ENCODE measurements at regions not wholly inside any gene's neighbourhood (a gene's known extent, or its start where the extent isn't known, plus 50 kb on each side); places are given as distances from the start of the nearest gene placed in this dataset.

DNA sequence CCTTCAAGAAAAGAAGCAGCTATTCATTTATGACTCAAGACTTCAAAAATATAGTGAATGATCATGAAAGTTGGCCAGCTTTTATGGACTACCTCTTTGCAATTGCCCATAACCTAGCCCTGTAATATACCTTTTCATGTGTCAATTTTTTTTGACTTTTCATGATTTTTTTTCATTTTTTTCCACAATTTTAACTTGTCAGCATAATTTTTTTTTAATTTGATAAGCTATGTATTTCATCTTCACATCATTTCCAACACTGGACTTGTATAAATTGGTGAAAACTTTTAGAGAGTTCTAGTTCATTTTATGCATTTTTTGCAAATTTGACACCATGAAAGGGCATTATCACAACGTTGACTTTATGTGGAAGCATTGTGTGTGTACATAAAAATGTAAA is 220.8 kb upstream of the NFE2L3 start:
- Histone ChIP-seq H2BK120ac (ENCODE audit: low read depth, low read length) (no peak overlapping the region), H3K4ac (ENCODE audit: low read depth, low read length) (no peak overlapping the region), H3K79me1 (ENCODE audit: low read length) (no peaks in the 10 kb centered on the region), H3K23ac (ENCODE audit: low read length) (no peak overlapping the region), H2BK5ac (ENCODE audit: low read length) (no peak overlapping the region), H4K5ac (ENCODE audit: low read length) (no peak overlapping the region), H3K4me1 (ENCODE audit: control insufficient read depth, low read depth, low read length) (no peaks in the 10 kb centered on the region), H3K27me3 (ENCODE audit: insufficient read depth, low read length, poor library complexity) (no peaks in the 10 kb centered on the region), H3K27ac (ENCODE audit: low read depth, low read length) (no peak overlapping the region), H2BK15ac (replicated peaks; ENCODE audit: low read depth) (no peak overlapping the region), H4K8ac (ENCODE audit: low read depth, low read length) (no peak overlapping the region), H3K4me2 (ENCODE audit: low read length) (no peak overlapping the region), H3K9ac (ENCODE audit: low read length) (no peak overlapping the region), H2AK5ac (ENCODE audit: low read length) (no peak overlapping the region), H3K79me2 (ENCODE audit: control insufficient read depth, insufficient read depth, low read length) (no peaks in the 10 kb centered on the region), H3K18ac (ENCODE audit: low read length) (no peak overlapping the region), H3K4me3 (ENCODE audit: low read length) (no peak overlapping the region), H3K36me3 (ENCODE audit: control insufficient read depth, insufficient read depth, low read length) (no peaks in the 10 kb centered on the region), H3K56ac (ENCODE audit: low read length) (no peak overlapping the region)
- DNase-seq: no peak
- WGBS (ENCODE audit: extremely low coverage, insufficient coverage, low lambda C conversion rate): no CpG with 5 or more reads among the region's 1 CpG

DNA sequence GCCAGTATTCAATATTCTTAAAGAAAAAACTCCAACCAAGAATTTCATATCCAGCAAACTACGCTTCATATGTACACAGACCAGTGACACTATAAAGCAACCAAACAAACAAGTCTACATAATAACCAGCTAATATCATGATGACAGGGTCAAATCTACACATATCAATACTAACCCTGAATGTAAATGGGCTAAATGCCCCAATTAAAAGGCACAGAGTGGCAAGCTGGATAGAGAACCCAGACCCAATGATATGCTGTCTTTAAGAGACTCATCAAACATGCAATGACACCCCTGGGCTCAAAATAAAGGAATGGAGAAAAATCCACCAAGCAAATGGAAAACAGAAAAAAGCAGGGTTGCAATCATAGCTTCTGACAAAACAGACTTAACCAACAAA is 218.1 kb upstream of the NFE2L3 start:
- no peaks in the 10 kb centered on the region for H3K79me2 ChIP-seq (ENCODE audit: control insufficient read depth, insufficient read depth, low read length)
- H3K4me1 ChIP-seq (ENCODE audit: control insufficient read depth, low read depth, low read length): no peaks in the 10 kb centered on the region
- H4K5ac ChIP-seq (ENCODE audit: low read length): no peak overlapping the region
- H3K27ac ChIP-seq (ENCODE audit: low read depth, low read length): no peak overlapping the region
- H3K23ac ChIP-seq (ENCODE audit: low read length): no peak overlapping the region
- H3K36me3 ChIP-seq (ENCODE audit: control insufficient read depth, insufficient read depth, low read length): no peaks in the 10 kb centered on the region
- DNase-seq: no peak
- H2BK120ac ChIP-seq (ENCODE audit: low read depth, low read length): no peak overlapping the region
- no peak overlapping the region for H4K8ac ChIP-seq (ENCODE audit: low read depth, low read length)
- no peak overlapping the region for H2AK5ac ChIP-seq (ENCODE audit: low read length)
- H3K27me3 ChIP-seq (ENCODE audit: insufficient read depth, low read length, poor library complexity): no peaks in the 10 kb centered on the region
- H3K56ac ChIP-seq (ENCODE audit: low read length): no peak overlapping the region
- no peak overlapping the region for H2BK15ac ChIP-seq (replicated peaks; ENCODE audit: low read depth)
- H3K4me3 ChIP-seq (ENCODE audit: low read length): no peak overlapping the region
- no peak overlapping the region for H3K4me2 ChIP-seq (ENCODE audit: low read length)
- no peak overlapping the region for H3K4ac ChIP-seq (ENCODE audit: low read depth, low read length)
- H3K79me1 ChIP-seq (ENCODE audit: low read length): no peaks in the 10 kb centered on the region
- H2BK5ac ChIP-seq (ENCODE audit: low read length): no peak overlapping the region
- H3K18ac ChIP-seq (ENCODE audit: low read length): no peak overlapping the region
- WGBS (ENCODE audit: extremely low coverage, insufficient coverage, low lambda C conversion rate): no CpG with 5 or more reads among the region's 1 CpG
- H3K9ac ChIP-seq (ENCODE audit: low read length): no peak overlapping the region

DNA sequence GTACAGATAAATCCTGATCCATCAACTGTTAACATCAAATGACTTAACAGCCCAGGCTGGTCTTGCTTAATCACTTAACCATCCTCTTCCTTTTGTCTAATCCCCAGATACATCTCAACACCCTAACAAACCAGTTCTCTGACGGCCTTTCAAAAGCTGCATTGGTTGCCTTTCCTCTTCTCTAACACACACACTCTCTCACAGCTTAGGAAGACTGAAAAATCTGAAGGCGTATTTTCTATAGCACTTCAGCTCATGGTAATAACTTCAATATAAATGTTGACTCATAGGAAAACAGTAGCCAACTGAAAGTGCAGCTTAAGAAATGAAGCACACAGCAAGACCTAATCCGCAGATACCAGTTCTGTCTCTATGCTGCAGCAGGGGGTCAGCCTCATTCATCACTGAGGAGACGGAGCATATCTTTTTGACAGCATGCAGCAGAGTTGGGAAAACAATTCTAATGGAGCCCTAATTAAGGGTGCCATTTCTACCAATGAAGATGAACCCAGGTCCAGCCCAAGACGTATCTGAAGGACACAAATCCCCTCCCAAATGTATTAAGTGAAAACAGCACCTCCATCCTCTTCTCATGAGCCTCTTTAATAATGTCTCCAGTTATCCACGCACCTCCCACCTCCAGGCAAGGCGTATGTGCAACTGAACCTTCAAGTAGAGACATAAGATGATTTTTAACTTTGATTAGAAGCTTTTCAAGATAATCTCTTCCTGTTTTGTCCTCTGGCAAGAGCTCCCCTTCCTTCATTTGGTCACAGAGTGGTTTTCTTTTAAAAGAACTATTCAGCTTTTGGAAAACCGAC is 211.7 kb upstream of the NFE2L3 start:
- H2BK120ac ChIP-seq (ENCODE audit: low read depth, low read length): no peak overlapping the region
- H3K27me3 ChIP-seq (ENCODE audit: insufficient read depth, low read length, poor library complexity): no peaks in the 10 kb centered on the region
- no peaks in the 10 kb centered on the region for H3K79me1 ChIP-seq (ENCODE audit: low read length)
- no peak overlapping the region for H4K8ac ChIP-seq (ENCODE audit: low read depth, low read length)
- no peak overlapping the region for H3K18ac ChIP-seq (ENCODE audit: low read length)
- no peak overlapping the region for H3K4ac ChIP-seq (ENCODE audit: low read depth, low read length)
- no peak overlapping the region for H3K23ac ChIP-seq (ENCODE audit: low read length)
- no peak overlapping the region for H3K4me3 ChIP-seq (ENCODE audit: low read length)
- no peaks in the 10 kb centered on the region for H3K36me3 ChIP-seq (ENCODE audit: control insufficient read depth, insufficient read depth, low read length)
- H3K27ac ChIP-seq (ENCODE audit: low read depth, low read length): no peak overlapping the region
- H2AK5ac ChIP-seq (ENCODE audit: low read length): no peak overlapping the region
- no peaks in the 10 kb centered on the region for H3K4me1 ChIP-seq (ENCODE audit: control insufficient read depth, low read depth, low read length)
- no CpG with 5 or more reads among the region's 8 CpGs for WGBS (ENCODE audit: extremely low coverage, insufficient coverage, low lambda C conversion rate)
- no peak overlapping the region for H2BK5ac ChIP-seq (ENCODE audit: low read length)
- no peak overlapping the region for H4K5ac ChIP-seq (ENCODE audit: low read length)
- H3K9ac ChIP-seq (ENCODE audit: low read length): no peak overlapping the region
- H2BK15ac ChIP-seq (replicated peaks; ENCODE audit: low read depth): no peak overlapping the region
- H3K4me2 ChIP-seq (ENCODE audit: low read length): no peak overlapping the region
- DNase-seq: no peak
- no peak overlapping the region for H3K56ac ChIP-seq (ENCODE audit: low read length)
- no peaks in the 10 kb centered on the region for H3K79me2 ChIP-seq (ENCODE audit: control insufficient read depth, insufficient read depth, low read length)

DNA sequence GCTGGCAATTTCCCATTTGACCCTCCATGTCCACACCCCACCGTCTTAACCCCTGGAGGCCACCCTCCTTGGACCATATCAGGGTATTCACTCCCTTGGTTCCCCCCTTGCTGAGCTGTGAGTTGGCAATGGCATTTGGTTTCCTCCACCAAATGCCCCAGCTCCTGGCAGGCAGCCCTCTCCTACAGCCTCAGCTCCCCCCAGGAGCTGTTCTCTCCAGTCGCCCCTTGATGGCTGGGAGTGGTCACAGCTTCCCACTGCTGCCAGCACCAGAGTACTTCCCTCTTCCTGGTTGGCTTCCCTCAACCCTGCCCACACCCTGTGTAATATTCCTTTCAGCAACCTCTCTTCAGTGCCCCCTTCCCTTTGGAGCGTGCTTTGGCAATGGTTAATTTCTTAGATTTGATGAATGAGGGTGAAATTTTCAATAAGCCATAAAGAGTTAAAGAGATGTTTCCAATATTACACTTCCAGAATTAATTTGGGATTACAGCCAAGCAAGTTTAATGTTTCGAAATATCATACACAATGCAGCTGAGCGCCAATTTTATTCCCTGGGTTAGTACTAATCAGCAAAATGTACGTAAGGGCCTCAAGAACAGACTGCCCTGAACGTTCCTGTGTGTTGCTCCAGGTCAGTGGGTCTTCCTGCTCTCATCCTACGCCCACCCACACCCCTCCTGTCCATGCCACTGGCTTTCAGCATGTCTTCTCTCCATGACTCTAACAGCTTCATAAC is 207.1 kb upstream of the NFE2L3 start:
- H3K9ac ChIP-seq (ENCODE audit: low read length): no peak overlapping the region

DNA sequence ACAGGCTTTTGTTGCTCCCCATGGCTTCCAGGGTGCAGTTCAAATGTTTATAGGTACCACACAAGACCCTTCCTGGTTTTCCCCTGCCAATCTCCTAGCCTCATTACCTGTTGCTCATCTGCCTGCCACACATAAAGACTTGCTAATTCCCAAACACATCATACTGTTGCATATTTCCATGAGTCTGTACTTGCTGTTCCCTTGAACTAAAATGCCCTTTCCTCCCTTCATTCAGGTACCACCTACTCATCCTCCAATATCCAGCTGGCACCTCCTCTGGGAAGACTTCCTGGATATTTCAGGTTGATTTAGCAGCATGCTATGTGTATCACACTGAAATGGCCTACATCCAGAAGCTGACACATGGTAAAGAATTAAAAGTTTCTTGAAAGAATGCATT is 206.4 kb upstream of the NFE2L3 start:
- H3K4me3 ChIP-seq (ENCODE audit: low read length): no peak overlapping the region
- H3K4me1 ChIP-seq (ENCODE audit: control insufficient read depth, low read depth, low read length): peaks cover 4% of the 10 kb centered on the region
- DNase-seq: no peak
- peaks cover 6% of the 10 kb centered on the region for H3K79me1 ChIP-seq (ENCODE audit: low read length)
- H3K79me2 ChIP-seq (ENCODE audit: control insufficient read depth, insufficient read depth, low read length): peaks cover 2% of the 10 kb centered on the region
- H3K56ac ChIP-seq (ENCODE audit: low read length): no peak overlapping the region
- no peak overlapping the region for H3K18ac ChIP-seq (ENCODE audit: low read length)
- H2BK120ac ChIP-seq (ENCODE audit: low read depth, low read length): no peak overlapping the region
- H2BK5ac ChIP-seq (ENCODE audit: low read length): no peak overlapping the region
- no peak overlapping the region for H4K5ac ChIP-seq (ENCODE audit: low read length)
- no peak overlapping the region for H2BK15ac ChIP-seq (replicated peaks; ENCODE audit: low read depth)
- H3K27ac ChIP-seq (ENCODE audit: low read depth, low read length): no peak overlapping the region
- no peak overlapping the region for H3K23ac ChIP-seq (ENCODE audit: low read length)
- H3K27me3 ChIP-seq (ENCODE audit: insufficient read depth, low read length, poor library complexity): no peaks in the 10 kb centered on the region
- no peak overlapping the region for H4K8ac ChIP-seq (ENCODE audit: low read depth, low read length)
- H2AK5ac ChIP-seq (ENCODE audit: low read length): no peak overlapping the region
- no peaks in the 10 kb centered on the region for H3K36me3 ChIP-seq (ENCODE audit: control insufficient read depth, insufficient read depth, low read length)
- no peak overlapping the region for H3K9ac ChIP-seq (ENCODE audit: low read length)
- H3K4me2 ChIP-seq (ENCODE audit: low read length): no peak overlapping the region
- H3K4ac ChIP-seq (ENCODE audit: low read depth, low read length): no peak overlapping the region

More for the DNA sequence above, 207.1 kb upstream of the NFE2L3 start:
- peaks cover 6% of the 10 kb centered on the region for H3K79me1 ChIP-seq (ENCODE audit: low read length)
- H3K27me3 ChIP-seq (ENCODE audit: insufficient read depth, low read length, poor library complexity): no peaks in the 10 kb centered on the region
- H3K4ac ChIP-seq (ENCODE audit: low read depth, low read length): no peak overlapping the region
- no peak overlapping the region for H3K27ac ChIP-seq (ENCODE audit: low read depth, low read length)
- no peak overlapping the region for H3K18ac ChIP-seq (ENCODE audit: low read length)
- peaks cover 4% of the 10 kb centered on the region for H3K4me1 ChIP-seq (ENCODE audit: control insufficient read depth, low read depth, low read length)
- no peak overlapping the region for H4K5ac ChIP-seq (ENCODE audit: low read length)
- H2AK5ac ChIP-seq (ENCODE audit: low read length): no peak overlapping the region
- no peaks in the 10 kb centered on the region for H3K36me3 ChIP-seq (ENCODE audit: control insufficient read depth, insufficient read depth, low read length)
- H3K56ac ChIP-seq (ENCODE audit: low read length): no peak overlapping the region
- no peak for DNase-seq
- H3K79me2 ChIP-seq (ENCODE audit: control insufficient read depth, insufficient read depth, low read length): peaks cover 2% of the 10 kb centered on the region
- H3K4me2 ChIP-seq (ENCODE audit: low read length): no peak overlapping the region
- no peak overlapping the region for H3K23ac ChIP-seq (ENCODE audit: low read length)
- H2BK15ac ChIP-seq (replicated peaks; ENCODE audit: low read depth): no peak overlapping the region
- H2BK120ac ChIP-seq (ENCODE audit: low read depth, low read length): no peak overlapping the region
- H3K4me3 ChIP-seq (ENCODE audit: low read length): no peak overlapping the region
- H2BK5ac ChIP-seq (ENCODE audit: low read length): no peak overlapping the region
- no CpG with 5 or more reads among the region's 8 CpGs for WGBS (ENCODE audit: extremely low coverage, insufficient coverage, low lambda C conversion rate)
- H4K8ac ChIP-seq (ENCODE audit: low read depth, low read length): no peak overlapping the region
